ENCODE measurements at regions not wholly inside any gene's neighbourhood (a gene's known extent, or its start where the extent isn't known, plus 50 kb on each side); places are given as distances from the start of the nearest gene placed in this dataset.

DNA sequence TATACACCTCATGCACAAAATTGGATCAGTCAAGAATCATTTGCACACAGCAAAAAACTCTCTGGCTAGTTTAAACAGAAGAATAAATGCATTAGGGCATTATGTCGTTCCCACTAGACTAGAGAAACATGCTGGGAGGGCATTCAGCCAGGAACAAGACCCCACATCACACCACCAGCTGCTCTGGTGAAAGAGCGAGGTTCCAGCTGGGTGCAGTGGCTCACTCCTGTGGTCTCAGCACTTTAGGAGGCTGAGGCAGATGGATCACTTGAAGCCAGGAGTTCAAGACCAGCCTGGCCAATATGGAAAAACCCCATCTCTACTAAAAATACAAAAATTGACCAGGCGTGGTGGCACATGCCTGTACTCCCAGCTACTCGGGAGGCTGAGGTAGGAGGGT lies 52.1 kb upstream of the BACE2 start:
- Histone ChIP-seq H3K27me3 (replicated peaks in 1 of 4; ENCODE audit: control insufficient read depth in 3 of 4, extremely low read depth in 1 of 4, insufficient read depth in 3 of 4, low read length in 3 of 4) (no peaks in the 10 kb centered on the region), H4K5ac (ENCODE audit: insufficient read length, low read depth, low read length) (no peak overlapping the region), H3K18ac (ENCODE audit: extremely low read depth, low read length) (no peak overlapping the region), H4K20me1 (replicated peaks in 1 of 2; ENCODE audit: control insufficient read depth in 1 of 2, insufficient read depth in 2 of 2, low read length in 2 of 2) (no peaks in the 10 kb centered on the region), H2AK5ac (ENCODE audit: low read depth, low read length) (no peak overlapping the region), H3K79me2 (ENCODE audit: control insufficient read depth in 1 of 2, insufficient read depth in 2 of 2, low read length in 2 of 2) (no peaks in the 10 kb centered on the region), H3K79me1 (ENCODE audit: low read depth, low read length) (no peaks in the 10 kb centered on the region), H2AFZ (ENCODE audit: low read length) (no peak overlapping the region), H3K4me2 (ENCODE audit: insufficient read depth in 1 of 2, low read depth in 2 of 2, low read length in 2 of 2) (no peak overlapping the region), H3K4me3 (ENCODE audit: extremely low read depth in 1 of 4, insufficient read depth in 2 of 4, low read depth in 3 of 4, low read length in 4 of 4) (no peak overlapping the region), H3K23me2 (ENCODE audit: low read depth, low read length) (no peaks in the 10 kb centered on the region), H3K4me1 (replicated peaks in 1 of 4; ENCODE audit: control insufficient read depth in 3 of 4, insufficient read depth in 4 of 4, low read length in 3 of 4) (peaks cover 0 to 12% (median 5%) of the 10 kb centered on the region in 4 experiments; a peak in 3 of 7 replicates), H2BK15ac (ENCODE audit: low read length) (no peak overlapping the region), H3K36me3 (ENCODE audit: control insufficient read depth in 2 of 4, insufficient read depth in 4 of 4, low read length in 3 of 4) (no peaks in the 10 kb centered on the region), H3K27ac (ENCODE audit: low read depth, low read length) (no peak overlapping the region), H2BK20ac (ENCODE audit: low read length) (no peak overlapping the region), H3K9me3 (ENCODE audit: insufficient read depth in 2 of 2, low read depth in 1 of 2, low read length in 1 of 2) (no peaks in the 10 kb centered on the region), H2BK5ac (ENCODE audit: low read depth, low read length) (no peak overlapping the region), H3K23ac (ENCODE audit: insufficient read length) (no peak overlapping the region), H2BK12ac (ENCODE audit: low read depth, low read length) (no peak overlapping the region), H3K4ac (replicated peaks; ENCODE audit: insufficient read length, low read depth, low read length) (no peak overlapping the region), H4K91ac (replicated peaks; ENCODE audit: insufficient read length, low read length) (no peak overlapping the region), H3K56ac (replicated peaks; ENCODE audit: insufficient read length, low read depth, low read length) (no peak overlapping the region), H3K9ac (replicated peaks in 1 of 4; ENCODE audit: extremely low read depth in 1 of 4, low read depth in 3 of 4, low read length in 3 of 4) (no peak overlapping the region), H4K8ac (ENCODE audit: extremely low read depth, insufficient read depth, low read length) (no peak overlapping the region), H3K14ac (ENCODE audit: insufficient read length) (no peak overlapping the region), H2BK120ac (replicated peaks; ENCODE audit: low read depth, low read length) (no peak overlapping the region)
- DNase-seq (ENCODE audit: low read depth in 1 of 2, low spot score in 2 of 2) (no peak), FAIRE-seq (no peak)
- WGBS, 2 experiments (ENCODE audit: extremely low coverage in 1 of 2, insufficient coverage in 1 of 2, insufficient read length in 1 of 2, insufficient replicate concordance in 2 of 2, low coverage in 1 of 2, low lambda C conversion rate in 2 of 2, missing lambda C conversion rate in 1 of 2): 100% methylated on average over 4 of the region's 4 CpGs; no CpG with 5 or more reads in 1 of the 2 experiments
- TF ChIP-seq KDM5A (IDR thresholded peaks at IDR 0.05; ENCODE audit: low read length) (no peak), RNF2 (IDR thresholded peaks at IDR 0.05; ENCODE audit: borderline replicate concordance, low read depth, low read length, missing control alignments, poor library complexity, severe bottlenecking) (no peak), YY1 (IDR thresholded peaks at IDR 0.05; ENCODE audit: low read depth, low read length) (no peak), NANOG (IDR thresholded peaks at IDR 0.05; ENCODE audit: insufficient read depth, low read depth, low read length, poor library complexity, severe bottlenecking) (no peak), CHD2 (IDR thresholded peaks at IDR 0.05; ENCODE audit: low read length) (no peak), SP2 (IDR thresholded peaks at IDR 0.05; ENCODE audit: low read length) (no peak), TEAD4 (IDR thresholded peaks at IDR 0.05; ENCODE audit: low read depth, low read length) (no peak), CREB1 (IDR thresholded peaks at IDR 0.05) (no peak), CTBP2 (IDR thresholded peaks at IDR 0.05; ENCODE audit: borderline replicate concordance, insufficient read depth, insufficient read length, low read length) (no peak), BCL11A (IDR thresholded peaks at IDR 0.05; ENCODE audit: low read depth in 2 of 2, low read length in 2 of 2) (no peak)
- TF ChIP-seq, protein P1, sequence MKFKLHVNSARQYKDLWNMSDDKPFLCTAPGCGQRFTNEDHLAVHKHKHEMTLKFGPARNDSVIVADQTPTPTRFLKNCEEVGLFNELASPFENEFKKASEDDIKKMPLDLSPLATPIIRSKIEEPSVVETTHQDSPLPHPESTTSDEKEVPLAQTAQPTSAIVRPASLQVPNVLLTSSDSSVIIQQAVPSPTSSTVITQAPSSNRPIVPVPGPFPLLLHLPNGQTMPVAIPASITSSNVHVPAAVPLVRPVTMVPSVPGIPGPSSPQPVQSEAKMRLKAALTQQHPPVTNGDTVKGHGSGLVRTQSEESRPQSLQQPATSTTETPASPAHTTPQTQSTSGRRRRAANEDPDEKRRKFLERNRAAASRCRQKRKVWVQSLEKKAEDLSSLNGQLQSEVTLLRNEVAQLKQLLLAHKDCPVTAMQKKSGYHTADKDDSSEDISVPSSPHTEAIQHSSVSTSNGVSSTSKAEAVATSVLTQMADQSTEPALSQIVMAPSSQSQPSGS (IDR thresholded peaks at IDR 0.05; ENCODE audit: low read length): no peak
- ChIA-PET CTCF (ENCODE audit: partially characterized antibody) (interaction anchor here (1.0 to 1.2 kb wide), 2 partner anchors 11 to 19 kb away, joined by 3 read pairs; no protein-coding TSS in a partner anchor), POLR2A (ENCODE audit: partially characterized antibody) (no interaction called here)

Measured in H1 (cell line).